GM19468 (cell line): ENCODE measurements at regions not wholly inside any gene's neighbourhood (a gene's known extent, or its start where the extent isn't known, plus 50 kb on each side); places are given as distances from the start of the nearest gene placed in this dataset.

ENCODE experiments used
- ATAC-seq: cut with Tn5 transposase; IDR thresholded peaks from one replicate; pipeline ENCODE4 v1.9.1; 2021; ENCODE audit warnings: mild to moderate bottlenecking, moderate library complexity, moderate number of reproducible peaks; ENCODE audit not compliant: unreplicated experiment; ENCODE audit errors: extremely low read depth

GRCh38 chr11:93958991-93959390, 62.2 kb upstream of the HEPHL1 start:
- ATAC-seq, result no peak

- ATAC-seq, result no peak
Measured at GRCh38 chr11:93959663-93960062, 61.5 kb upstream of the HEPHL1 start.

GRCh38 chr11:93963072-93963471, 58.1 kb upstream of the HEPHL1 start:
- no peak for ATAC-seq

- ATAC-seq, result no peak
Measured at GRCh38 chr11:93967258-93967657, 53.9 kb upstream of the HEPHL1 start.

GRCh38 chr11:93967944-93968343, 53.2 kb upstream of the HEPHL1 start:
- ATAC-seq, result no peak

GRCh38 chr11:93969925-93970922, 50.9 kb upstream of the HEPHL1 start:
- no peak for ATAC-seq
